ENCODE measurements at regions not wholly inside any gene's neighbourhood (a gene's known extent, or its start where the extent isn't known, plus 50 kb on each side); places are given as distances from the start of the nearest gene placed in this dataset.

DNA sequence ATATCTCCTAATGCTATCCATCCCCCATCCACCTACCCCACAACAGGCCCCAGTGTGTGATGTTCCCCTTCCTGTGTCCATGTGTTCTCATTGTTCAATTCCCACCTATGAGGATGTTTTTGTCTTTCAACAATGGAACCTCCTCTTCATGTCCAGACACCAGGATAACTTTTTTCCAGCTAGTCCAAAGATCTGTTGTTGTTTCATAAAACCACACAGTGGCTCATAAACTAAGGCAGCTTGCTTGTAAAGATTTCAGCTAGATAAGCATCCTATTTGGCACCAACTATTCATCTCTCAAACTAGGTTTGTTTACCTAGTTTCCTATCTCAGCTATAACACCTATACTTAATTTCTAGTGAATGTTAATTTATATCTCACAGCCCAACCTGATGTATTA lies 937.7 kb downstream of the TRIB2 start:
- no peak for DNase-seq (ENCODE audit: low read depth in 1 of 2, low spot score in 1 of 2)
- ChIA-PET POLR2A (no interaction called here), CTCF (no interaction called here)
- H3K4me3 ChIP-seq, result no peak overlapping the region
- no peak for ATAC-seq
- no peaks in the 10 kb centered on the region for H3K4me1 ChIP-seq
- no peak overlapping the region for H3K4me2 ChIP-seq
- no peak for TF ChIP-seq KDM1A (IDR thresholded peaks at IDR 0.05; ENCODE audit: low read depth)
- no peak for TF ChIP-seq KDM5A (IDR thresholded peaks at IDR 0.05)
- TF ChIP-seq, protein P1, sequence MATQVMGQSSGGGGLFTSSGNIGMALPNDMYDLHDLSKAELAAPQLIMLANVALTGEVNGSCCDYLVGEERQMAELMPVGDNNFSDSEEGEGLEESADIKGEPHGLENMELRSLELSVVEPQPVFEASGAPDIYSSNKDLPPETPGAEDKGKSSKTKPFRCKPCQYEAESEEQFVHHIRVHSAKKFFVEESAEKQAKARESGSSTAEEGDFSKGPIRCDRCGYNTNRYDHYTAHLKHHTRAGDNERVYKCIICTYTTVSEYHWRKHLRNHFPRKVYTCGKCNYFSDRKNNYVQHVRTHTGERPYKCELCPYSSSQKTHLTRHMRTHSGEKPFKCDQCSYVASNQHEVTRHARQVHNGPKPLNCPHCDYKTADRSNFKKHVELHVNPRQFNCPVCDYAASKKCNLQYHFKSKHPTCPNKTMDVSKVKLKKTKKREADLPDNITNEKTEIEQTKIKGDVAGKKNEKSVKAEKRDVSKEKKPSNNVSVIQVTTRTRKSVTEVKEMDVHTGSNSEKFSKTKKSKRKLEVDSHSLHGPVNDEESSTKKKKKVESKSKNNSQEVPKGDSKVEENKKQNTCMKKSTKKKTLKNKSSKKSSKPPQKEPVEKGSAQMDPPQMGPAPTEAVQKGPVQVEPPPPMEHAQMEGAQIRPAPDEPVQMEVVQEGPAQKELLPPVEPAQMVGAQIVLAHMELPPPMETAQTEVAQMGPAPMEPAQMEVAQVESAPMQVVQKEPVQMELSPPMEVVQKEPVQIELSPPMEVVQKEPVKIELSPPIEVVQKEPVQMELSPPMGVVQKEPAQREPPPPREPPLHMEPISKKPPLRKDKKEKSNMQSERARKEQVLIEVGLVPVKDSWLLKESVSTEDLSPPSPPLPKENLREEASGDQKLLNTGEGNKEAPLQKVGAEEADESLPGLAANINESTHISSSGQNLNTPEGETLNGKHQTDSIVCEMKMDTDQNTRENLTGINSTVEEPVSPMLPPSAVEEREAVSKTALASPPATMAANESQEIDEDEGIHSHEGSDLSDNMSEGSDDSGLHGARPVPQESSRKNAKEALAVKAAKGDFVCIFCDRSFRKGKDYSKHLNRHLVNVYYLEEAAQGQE (IDR thresholded peaks at IDR 0.05), result no peak
- no peak for TF ChIP-seq ZFP36 (IDR thresholded peaks at IDR 0.05; ENCODE audit: borderline replicate concordance, partially characterized antibody)
- TF ChIP-seq RFX5 (IDR thresholded peaks at IDR 0.05), result no peak
- TF ChIP-seq BHLHE40 (IDR thresholded peaks at IDR 0.05; ENCODE audit: low read depth, low read length), result no peak
- no peak for TF ChIP-seq HMGXB4 (CRISPR knock-in tag; IDR thresholded peaks at IDR 0.05; ENCODE audit: borderline replicate concordance)
- no peak for TF ChIP-seq GATA3 (IDR thresholded peaks at IDR 0.05; ENCODE audit: borderline replicate concordance)
- TF ChIP-seq E2F6 (IDR thresholded peaks at IDR 0.05; ENCODE audit: borderline replicate concordance, low read depth), result no peak
- peaks cover 13% of the 10 kb centered on the region; the same call in 2 of the 3 replicates for H3K9me3 ChIP-seq
- H3K27ac ChIP-seq, result no peak overlapping the region
- FAIRE-seq, result no peak

- FAIRE-seq (no peak), ATAC-seq (no peak), DNase-seq (ENCODE audit: low read depth in 1 of 2, low spot score in 1 of 2) (no peak)
- Histone ChIP-seq H3K27ac (no peak overlapping the region), H3K9me3 (peaks cover 16% of the 10 kb centered on the region; the same call in 2 of the 3 replicates), H3K4me3 (no peak overlapping the region), H3K4me1 (no peaks in the 10 kb centered on the region), H3K4me2 (no peak overlapping the region)
- ChIA-PET POLR2A (no interaction called here), CTCF (no interaction called here)
- no peak for TF ChIP-seq TP53 (CRISPR knock-in tag; IDR thresholded peaks at IDR 0.05)
- no peak for TF ChIP-seq HOXB5 (CRISPR knock-in tag; IDR thresholded peaks at IDR 0.05)
- no peak for TF ChIP-seq EHF (CRISPR knock-in tag; IDR thresholded peaks at IDR 0.05)
- TF ChIP-seq CBX8 (IDR thresholded peaks at IDR 0.05), result no peak
- no peak for TF ChIP-seq ZNF302 (CRISPR knock-in tag; IDR thresholded peaks at IDR 0.05)
- no peak for TF ChIP-seq RCOR1 (IDR thresholded peaks at IDR 0.05; ENCODE audit: low read depth, low read length)
- no peak for TF ChIP-seq POLR2A (IDR thresholded peaks at IDR 0.05; ENCODE audit: low read length)
- no peak for TF ChIP-seq HOXA7 (CRISPR knock-in tag; IDR thresholded peaks at IDR 0.05)
- TF ChIP-seq, protein P1 (IDR thresholded peaks at IDR 0.05), result no peak
- 3% methylated on average over 3 of the region's 3 CpGs for WGBS (ENCODE audit: missing lambda C conversion rate)
These were observed 943.5 kb downstream of the TRIB2 start for GRCh38 chr2:13660231-13660630.

Data from A549 (cell line).